Activated CD8-positive, alpha-beta T cell treated with anti-CD3 and anti-CD28 coated beads, Interleukin-2, amount 10 ng/mL, durations not matched to agents 7 days and 5 days (primary cell): ENCODE measurements at regions not wholly inside any gene's neighbourhood (a gene's known extent, or its start where the extent isn't known, plus 50 kb on each side); places are given as distances from the start of the nearest gene placed in this dataset.

Experiments
- ATAC-seq: fragments of 150-1000 bp; cut with Tn5 transposase; one replicate; pipeline ENCODE4 v1.10.0; 2021; ENCODE audit warnings: moderate library complexity
- CTCF ChIA-PET: fragments of 350-600 bp; sonication (Branson Sonifier 250); formaldehyde crosslinking; loops from one replicate; lab custom pipeline; 2021; ENCODE audit warnings: antibody characterized with exemption; lab: Charles Lee
- POLR2A ChIA-PET: fragments of 350-600 bp; sonication (Branson Sonifier 250); formaldehyde crosslinking; loops from one replicate; lab custom pipeline; 2021; ENCODE audit warnings: antibody characterized with exemption; lab: Charles Lee
- DNase-seq: peaks from one replicate; pipeline ENCODE4 v3.0.0-alpha.2; 2020
- H3K27ac Mint-ChIP-seq: one replicate; pipeline ENCODE4 v1.8.0; 2021; ENCODE audit warnings: mild to moderate bottlenecking, mixed read lengths
- H3K27me3 Mint-ChIP-seq: one replicate; pipeline ENCODE4 v1.8.0; 2021; ENCODE audit warnings: low read depth, mixed read lengths
- H3K36me3 Mint-ChIP-seq: one replicate; pipeline ENCODE4 v1.8.0; 2021; ENCODE audit warnings: low read depth, mixed read lengths
- H3K4me1 Mint-ChIP-seq: one replicate; pipeline ENCODE4 v1.8.0; 2021; ENCODE audit warnings: low read depth, mixed read lengths
- H3K4me3 Mint-ChIP-seq: one replicate; pipeline ENCODE4 v1.8.0; 2021; ENCODE audit warnings: mild to moderate bottlenecking, mixed read lengths
- H3K9me3 Mint-ChIP-seq: one replicate; pipeline ENCODE4 v1.8.0; 2022; ENCODE audit warnings: mixed read lengths; ENCODE audit not compliant: insufficient read depth

GRCh38 chr3:9301091-9301490 lies 51.6 kb upstream of the SRGAP3 start:
- no peaks in the 10 kb centered on the region for H3K9me3 Mint-ChIP-seq
- no peak overlapping the region for H3K27ac Mint-ChIP-seq
- ChIA-PET CTCF (interaction anchor here (2.6 to 4.9 kb wide), 4 partner anchors 11 to 329 kb away, joined by 16 to 116 read pairs (median 50); no protein-coding TSS in a partner anchor), POLR2A (interaction anchor here (1.9 kb wide), 1 partner anchor 329 kb away, joined by 7 read pairs; no protein-coding TSS in a partner anchor)
- H3K4me1 Mint-ChIP-seq, result peaks cover 6% of the 10 kb centered on the region
- H3K36me3 Mint-ChIP-seq, result no peaks in the 10 kb centered on the region
- no peak for ATAC-seq
- DNase-seq, result no peak
- H3K4me3 Mint-ChIP-seq, result no peak overlapping the region
- H3K27me3 Mint-ChIP-seq, result peaks cover 15% of the 10 kb centered on the region

GRCh38 chr3:9301798-9302197 lies 52.4 kb upstream of the SRGAP3 start:
- Mint-ChIP-seq H3K27ac (no peak overlapping the region), H3K4me3 (no peak overlapping the region), H3K4me1 (peaks cover 6% of the 10 kb centered on the region), H3K27me3 (peaks cover 11% of the 10 kb centered on the region), H3K9me3 (no peaks in the 10 kb centered on the region), H3K36me3 (no peaks in the 10 kb centered on the region)
- POLR2A ChIA-PET, result interaction anchor here (0.6 to 1.9 kb wide), 2 partner anchors 330 to 339 kb away, joined by 3 to 7 read pairs; partner anchors contain the start of gene RAD18
- DNase-seq (no peak), ATAC-seq (no peak)
- CTCF ChIA-PET, result interaction anchor here (0.6 to 4.9 kb wide), 40 partner anchors 10 to 532 kb away, joined by 3 to 116 read pairs (median 4); partner anchors contain the start of genes OXTR, SRGAP3 and THUMPD3

GRCh38 chr3:9302425-9303181 lies 53.2 kb upstream of the SRGAP3 start:
- Mint-ChIP-seq H3K4me3 (no peak overlapping the region), H3K9me3 (no peaks in the 10 kb centered on the region), H3K4me1 (peaks cover 6% of the 10 kb centered on the region), H3K27me3 (peaks cover 10% of the 10 kb centered on the region), H3K27ac (no peak overlapping the region), H3K36me3 (no peaks in the 10 kb centered on the region)
- peak; percentile 99 for ATAC-seq
- ChIA-PET CTCF (interaction anchor here (0.6 to 4.9 kb wide), 40 partner anchors 9 to 533 kb away, joined by 3 to 116 read pairs (median 4); partner anchors contain the start of genes OXTR, SRGAP3 and THUMPD3), POLR2A (interaction anchor here (0.6 to 1.9 kb wide), 2 partner anchors 331 to 339 kb away, joined by 3 to 7 read pairs; partner anchors contain the start of gene RAD18)
- DNase-seq, result peak; percentile 85

GRCh38 chr3:9308298-9308990 lies 54.4 kb upstream of the THUMPD3 start:
- peaks cover 11% of the 10 kb centered on the region for H3K27me3 Mint-ChIP-seq
- ChIA-PET POLR2A (no interaction called here), CTCF (interaction anchor here (1.6 kb wide), 1 partner anchor 320 kb away, joined by 8 read pairs; no protein-coding TSS in a partner anchor)
- ATAC-seq, result no peak
- no peak overlapping the region for H3K4me3 Mint-ChIP-seq
- no peak for DNase-seq
- no peaks in the 10 kb centered on the region for H3K36me3 Mint-ChIP-seq
- H3K4me1 Mint-ChIP-seq, result no peaks in the 10 kb centered on the region
- no peak overlapping the region for H3K27ac Mint-ChIP-seq
- H3K9me3 Mint-ChIP-seq, result no peaks in the 10 kb centered on the region

- ChIA-PET CTCF (interaction anchor here (1.3 to 3.7 kb wide), 2 partner anchors 8 to 322 kb away, joined by 4 to 16 read pairs; no protein-coding TSS in a partner anchor), POLR2A (no interaction called here)
- Mint-ChIP-seq H3K4me3 (no peak overlapping the region), H3K36me3 (no peaks in the 10 kb centered on the region), H3K9me3 (no peaks in the 10 kb centered on the region), H3K4me1 (no peaks in the 10 kb centered on the region), H3K27me3 (peaks cover 11% of the 10 kb centered on the region), H3K27ac (no peak overlapping the region)
- ATAC-seq, result no peak
- no peak for DNase-seq
Observed at GRCh38 chr3:9310043-9310442, 52.8 kb upstream of the THUMPD3 start.

GRCh38 chr3:9311228-9311627 lies 51.6 kb upstream of the THUMPD3 start:
- H3K4me1 Mint-ChIP-seq, result no peaks in the 10 kb centered on the region
- no peak for DNase-seq
- no peak overlapping the region for H3K27ac Mint-ChIP-seq
- no peaks in the 10 kb centered on the region for H3K36me3 Mint-ChIP-seq
- POLR2A ChIA-PET, result no interaction called here
- CTCF ChIA-PET, result interaction anchor here (1.2 to 3.7 kb wide), 3 partner anchors 9 to 324 kb away, joined by 3 to 16 read pairs (median 4); no protein-coding TSS in a partner anchor
- no peaks in the 10 kb centered on the region for H3K9me3 Mint-ChIP-seq
- H3K27me3 Mint-ChIP-seq, result peaks cover 11% of the 10 kb centered on the region
- no peak overlapping the region for H3K4me3 Mint-ChIP-seq
- ATAC-seq, result no peak
